ENCODE measurements at regions not wholly inside any gene's neighbourhood (a gene's known extent, or its start where the extent isn't known, plus 50 kb on each side); places are given as distances from the start of the nearest gene placed in this dataset.
"Not testable (repeated sequence)": the region's sequence is repeated elsewhere in the genome, so short reads cannot be mapped to it uniquely, and the experiment has no call there.

DNA sequence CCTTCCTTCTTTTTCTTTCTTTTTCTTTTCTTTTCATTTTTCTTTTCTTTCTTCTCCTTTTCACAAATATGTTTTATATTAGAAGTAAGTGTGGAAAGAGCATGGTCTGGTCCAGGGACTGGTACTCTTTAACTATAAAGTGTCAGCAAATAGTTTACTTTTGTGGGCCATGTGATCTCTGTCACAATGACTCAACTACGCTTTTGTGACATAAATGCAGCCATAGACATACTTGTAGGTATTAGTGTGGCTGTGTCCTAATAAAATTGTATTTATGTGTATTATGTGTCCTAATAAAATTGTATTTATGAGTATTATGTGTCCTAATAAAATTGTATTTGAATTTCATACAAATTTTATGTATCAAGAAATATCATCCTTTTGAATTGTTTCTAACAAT is 749.1 kb upstream of the ARPP21 start:
- no peak for DNase-seq

DNA sequence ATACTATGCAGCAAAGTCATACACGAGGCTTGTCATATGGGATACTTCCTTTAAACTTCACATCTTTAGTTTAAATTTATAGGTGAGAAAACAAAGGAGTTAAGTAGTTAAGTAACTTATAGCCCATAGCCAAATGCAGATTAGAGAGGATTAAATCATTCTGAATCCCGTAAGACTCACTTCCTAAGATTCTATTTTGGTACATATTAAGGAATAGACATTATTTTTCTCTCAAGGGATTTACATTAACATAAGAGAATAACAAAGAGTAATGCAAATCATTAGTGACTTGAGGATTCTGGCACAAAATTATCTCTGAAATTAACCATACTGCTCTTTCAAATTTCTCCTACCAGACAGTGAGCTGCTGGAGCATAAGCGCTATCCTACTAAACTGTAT is 747.4 kb upstream of the ARPP21 start:
- no peak for DNase-seq

DNA sequence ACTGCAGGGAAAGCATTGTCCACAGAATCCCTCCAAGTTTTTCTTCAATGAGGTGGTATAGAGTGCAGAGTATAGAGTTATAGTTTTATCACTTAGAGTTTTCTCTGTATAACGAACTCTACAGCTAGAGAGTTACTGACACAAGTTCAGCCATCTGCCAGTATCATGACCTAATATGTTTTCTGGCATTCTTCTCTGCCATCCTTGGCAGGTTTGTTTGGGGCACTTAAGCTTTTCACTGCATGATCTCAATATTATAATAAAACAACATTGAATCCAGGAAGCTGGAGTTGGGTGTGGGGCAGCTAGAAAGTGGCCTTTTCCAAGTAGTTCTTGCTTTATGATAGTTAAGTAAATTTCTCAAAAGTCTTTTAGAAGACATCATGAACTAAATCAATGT is 743.5 kb upstream of the ARPP21 start:
- DNase-seq = no peak

DNA sequence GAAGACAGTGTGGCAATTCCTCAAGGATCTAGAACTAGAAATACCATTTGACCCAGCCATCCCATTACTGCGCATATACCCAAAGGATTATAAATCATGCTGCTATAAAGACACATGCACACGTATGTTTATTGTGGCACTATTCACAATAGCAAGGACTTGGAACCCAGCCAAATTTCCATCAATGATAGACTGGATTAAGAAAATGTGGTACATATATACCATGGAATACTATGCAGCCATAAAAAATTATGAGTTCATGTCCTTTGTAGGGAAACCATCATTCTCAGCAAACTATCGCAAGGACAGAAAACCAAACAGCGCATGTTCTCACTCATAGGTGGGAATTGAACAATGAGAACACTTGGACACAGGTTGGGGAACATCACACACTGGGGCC is 729.6 kb upstream of the ARPP21 start:
- not testable (repeated sequence) for DNase-seq

DNA sequence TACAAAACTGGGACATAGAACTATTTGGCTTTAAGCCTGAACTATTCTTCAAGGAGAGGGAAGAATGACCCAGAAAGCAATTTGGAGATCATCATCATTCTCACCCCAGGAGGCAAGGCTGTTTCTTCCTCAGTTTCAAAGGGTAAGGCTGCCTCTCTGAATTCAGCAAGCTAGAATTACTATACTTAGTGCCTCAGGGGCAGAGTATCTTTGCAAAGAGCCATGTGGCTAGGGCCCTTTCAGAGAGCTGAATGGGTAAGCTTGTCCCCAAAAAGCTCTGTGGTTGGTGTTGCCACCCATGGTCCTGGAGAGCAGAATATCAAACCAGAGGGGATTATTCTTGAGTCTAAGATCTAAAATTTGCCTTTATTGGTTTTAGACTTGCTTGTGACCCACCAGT is 720.3 kb upstream of the ARPP21 start:
- DNase-seq = no peak

DNA sequence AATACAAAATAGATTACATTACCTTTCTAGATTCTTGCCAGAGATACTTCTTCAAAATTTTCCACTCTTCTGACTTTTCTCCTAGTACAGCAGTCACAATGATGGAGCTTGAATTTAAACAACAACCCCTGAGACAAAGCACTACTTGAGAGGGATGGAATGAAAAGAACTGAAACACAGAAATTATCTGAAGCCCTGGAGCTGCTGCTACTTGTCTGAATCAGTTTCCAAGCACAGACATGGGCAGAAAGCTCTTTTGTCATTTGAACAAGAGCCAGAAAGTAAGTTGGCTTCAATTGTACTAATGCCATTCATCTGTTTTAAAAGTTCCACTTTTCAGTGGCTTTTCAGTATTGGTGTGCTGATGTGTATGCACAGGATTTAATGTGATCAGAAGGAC is 718.5 kb upstream of the ARPP21 start:
- no peak for DNase-seq

DNA sequence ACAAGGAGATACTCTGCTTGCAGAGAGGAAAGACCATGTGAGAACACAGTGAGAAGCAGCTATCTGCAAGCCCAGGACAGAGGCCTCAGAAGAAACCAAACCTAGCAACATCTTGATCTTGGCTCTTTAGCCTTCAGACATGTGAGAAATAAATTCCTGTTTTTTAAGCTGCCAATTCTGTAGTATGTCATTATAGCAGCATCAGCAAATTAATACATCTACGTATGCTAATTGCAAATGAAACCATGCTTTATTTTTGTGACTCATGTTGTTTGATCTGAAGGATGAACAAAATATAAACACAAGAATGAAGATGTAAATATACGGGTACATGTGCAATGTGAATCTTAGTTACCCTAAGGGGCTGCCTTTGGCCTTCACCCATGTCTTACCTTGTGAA is 714.4 kb upstream of the ARPP21 start:
- no peak for DNase-seq

DNA sequence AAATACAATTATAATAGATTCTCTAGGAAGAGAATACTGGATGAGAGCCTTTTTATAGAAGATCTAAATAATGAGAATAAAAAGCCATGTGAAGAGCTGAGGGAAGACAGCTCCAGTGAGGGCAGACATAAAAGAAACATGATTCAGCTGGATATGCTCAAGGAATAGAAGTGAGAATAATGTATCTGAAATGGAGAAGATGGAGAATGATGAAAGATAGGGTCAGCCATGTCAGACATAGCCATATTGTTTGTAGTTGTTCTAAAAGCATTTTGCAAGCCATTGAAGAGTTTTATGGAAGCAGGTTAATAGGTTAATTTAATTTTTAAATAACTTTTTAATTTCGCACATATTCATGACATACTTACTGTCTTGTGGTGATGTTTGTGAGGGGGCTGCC is 713.5 kb upstream of the ARPP21 start:
- no peak for DNase-seq

DNA sequence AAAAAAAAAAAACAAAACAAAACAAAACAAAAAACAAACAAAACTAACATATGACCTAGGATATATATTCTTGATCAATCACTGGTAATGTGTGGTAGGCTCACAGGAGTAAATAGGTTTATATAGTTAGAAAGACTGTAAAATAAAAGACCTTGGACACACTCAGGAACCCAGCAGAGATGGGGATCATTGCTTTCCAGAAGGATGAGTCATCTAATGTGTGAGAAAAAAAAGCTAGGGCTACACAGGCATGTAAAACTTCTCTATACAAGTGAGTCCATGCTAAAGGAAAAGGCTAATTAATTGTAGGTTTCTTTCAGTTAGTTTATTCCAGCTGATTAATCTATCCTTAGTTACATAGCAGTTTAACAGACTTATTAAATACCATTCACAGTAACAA is 710.3 kb upstream of the ARPP21 start:
- DNase-seq = no peak

DNA sequence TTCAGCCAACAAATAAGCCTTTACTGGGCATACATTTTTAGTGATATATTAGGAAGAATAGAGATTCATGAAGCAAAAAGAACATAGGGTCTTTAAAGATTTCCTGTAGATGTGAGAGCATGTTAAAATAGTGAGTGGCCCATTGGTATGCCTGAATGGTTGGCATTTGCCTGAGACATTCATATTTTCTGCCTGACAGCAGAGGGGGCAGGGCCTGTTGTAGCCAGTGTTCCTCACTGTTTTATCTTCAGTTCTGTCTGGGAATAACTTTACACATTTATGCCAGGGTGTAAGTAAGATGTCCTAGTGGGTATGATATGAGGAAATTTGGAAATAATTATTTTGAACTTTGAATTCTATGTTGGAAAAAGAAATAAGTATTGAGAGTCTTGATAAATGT is 704.7 kb upstream of the ARPP21 start:
- DNase-seq = no peak

DNA sequence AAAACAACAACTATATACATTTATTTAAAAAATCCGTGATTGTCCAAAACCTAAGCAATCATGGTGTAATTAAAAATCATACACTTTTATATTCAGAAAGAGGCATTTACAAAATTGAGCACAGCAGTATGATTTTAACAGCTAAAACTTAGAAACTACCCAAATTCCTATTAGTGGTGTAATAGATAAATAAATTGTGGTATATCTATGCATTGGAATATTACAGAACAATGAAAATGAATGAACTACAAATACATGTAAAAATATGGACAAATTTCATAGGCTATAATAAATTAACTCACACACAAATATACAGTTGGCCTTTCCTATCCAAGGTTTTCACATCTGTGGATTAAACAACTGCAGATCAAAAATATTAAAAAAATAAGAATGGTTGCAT is 700.5 kb upstream of the ARPP21 start:
- DNase-seq = no peak

DNA sequence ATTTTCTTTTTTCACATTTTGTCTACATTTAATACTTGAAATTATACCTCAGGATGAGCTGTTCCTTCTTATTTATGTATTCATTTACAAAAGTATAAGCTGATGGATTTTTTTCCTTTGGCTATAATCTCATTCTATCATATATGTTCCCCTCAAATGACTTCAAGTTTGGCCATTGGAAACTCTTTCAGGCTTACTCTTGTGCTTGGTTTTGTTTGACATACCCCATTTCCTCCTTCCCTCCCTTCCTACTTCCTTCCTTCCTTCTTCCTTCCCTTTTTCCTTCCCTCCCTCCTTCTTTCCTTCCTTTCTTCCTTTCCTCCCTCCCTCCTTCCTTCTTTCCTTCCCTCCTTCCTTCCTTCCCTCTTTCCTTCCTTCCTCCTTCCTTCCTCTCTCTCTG is 697.1 kb upstream of the ARPP21 start:
- DNase-seq = no peak

DNA sequence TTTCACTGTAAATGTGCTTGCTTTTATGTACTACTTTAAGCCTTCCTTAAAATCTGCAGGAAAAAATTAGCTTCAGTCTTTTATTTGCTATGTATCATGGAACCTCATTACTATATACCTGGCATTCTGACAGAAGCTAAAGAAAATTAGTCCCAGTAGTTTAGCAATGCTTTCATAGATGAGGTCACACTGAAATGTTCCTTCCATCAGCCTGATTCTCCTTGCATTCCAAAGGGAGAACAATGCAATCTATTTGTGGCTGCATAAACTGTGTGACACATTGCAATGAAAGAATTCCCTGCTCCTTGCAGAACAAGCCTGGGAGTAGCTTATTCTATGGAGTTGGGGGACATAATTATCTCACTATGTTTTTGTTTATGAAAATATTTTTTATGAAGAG is 691.5 kb upstream of the ARPP21 start:
- DNase-seq = peak; percentile 83

DNA sequence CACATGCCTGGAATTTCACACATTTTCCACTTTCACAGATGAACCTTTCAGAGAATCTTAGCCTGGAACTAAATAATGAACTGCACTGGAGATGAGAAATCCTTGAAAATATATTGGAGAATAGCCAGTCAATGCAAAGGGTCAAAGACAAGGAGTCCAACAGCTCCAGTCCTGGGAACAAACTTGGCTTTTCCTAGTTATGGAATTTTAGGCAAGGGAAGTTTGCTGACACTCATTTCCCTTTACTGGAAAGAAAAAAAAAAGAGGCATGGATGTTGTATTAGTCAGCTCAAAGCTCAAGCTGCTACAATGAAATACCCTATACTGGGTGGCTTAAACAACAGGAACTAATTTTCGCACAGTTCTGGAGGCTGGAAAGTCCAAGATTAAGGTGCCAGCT is 690.8 kb upstream of the ARPP21 start:
- peak; percentile 21 for DNase-seq

DNA sequence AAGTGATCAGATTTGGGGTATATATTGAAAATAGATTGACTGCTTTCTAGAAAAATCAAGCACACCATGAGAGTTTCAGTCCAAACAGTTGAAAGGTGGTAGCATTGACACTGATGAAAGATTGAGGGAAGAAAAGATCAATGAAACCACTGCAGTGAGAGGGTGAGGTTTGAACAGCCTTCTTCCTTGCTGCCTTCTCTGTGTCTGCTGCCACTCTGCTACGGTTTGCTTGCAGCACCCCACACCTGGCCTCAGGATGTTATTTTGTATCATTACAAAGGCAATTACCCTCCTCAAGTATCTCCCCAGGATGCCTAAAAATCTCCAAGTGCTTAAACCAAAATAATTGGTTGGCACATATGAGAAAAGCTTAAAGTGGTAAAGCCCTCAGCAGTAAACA is 683.6 kb upstream of the ARPP21 start:
- no peak for DNase-seq

DNA sequence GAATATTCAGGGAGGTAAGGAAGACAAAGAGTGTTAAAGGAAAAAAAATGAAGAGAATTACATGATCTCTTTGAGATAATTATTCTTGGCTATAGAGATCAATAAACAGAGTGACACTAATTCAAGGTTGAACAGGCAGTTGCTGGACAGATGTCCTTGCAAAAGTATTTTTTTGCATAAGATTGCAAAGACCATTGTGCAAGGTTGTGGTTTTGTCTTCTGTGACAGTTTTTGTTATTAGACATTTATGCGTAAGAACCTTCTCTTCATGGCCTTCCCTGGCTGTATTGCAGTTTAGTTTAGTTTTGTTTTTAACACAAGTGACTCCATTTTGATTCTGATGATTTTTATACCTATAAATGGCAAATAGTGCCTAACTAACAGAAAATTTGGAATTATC is 682.8 kb upstream of the ARPP21 start:
- no peak for DNase-seq

DNA sequence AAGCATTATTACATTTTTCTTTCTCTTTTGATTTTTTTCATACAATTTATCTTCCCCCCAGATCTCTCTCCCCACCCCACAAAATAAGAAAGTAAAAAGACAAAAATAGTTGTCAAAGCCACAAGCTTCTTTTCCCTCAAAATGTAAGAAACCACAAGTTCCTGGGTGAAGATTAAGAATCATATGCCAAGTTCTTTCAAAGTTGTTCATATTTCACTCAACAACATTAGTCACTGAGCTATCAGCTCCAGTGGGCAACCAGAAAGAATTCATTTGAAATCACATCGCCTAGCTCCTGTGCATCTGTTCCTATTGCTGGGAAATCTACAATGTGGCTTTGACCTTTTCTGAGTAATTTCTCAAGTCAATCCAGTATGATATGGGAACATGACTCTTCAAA is 681.6 kb upstream of the ARPP21 start:
- DNase-seq = peak; percentile 71

DNA sequence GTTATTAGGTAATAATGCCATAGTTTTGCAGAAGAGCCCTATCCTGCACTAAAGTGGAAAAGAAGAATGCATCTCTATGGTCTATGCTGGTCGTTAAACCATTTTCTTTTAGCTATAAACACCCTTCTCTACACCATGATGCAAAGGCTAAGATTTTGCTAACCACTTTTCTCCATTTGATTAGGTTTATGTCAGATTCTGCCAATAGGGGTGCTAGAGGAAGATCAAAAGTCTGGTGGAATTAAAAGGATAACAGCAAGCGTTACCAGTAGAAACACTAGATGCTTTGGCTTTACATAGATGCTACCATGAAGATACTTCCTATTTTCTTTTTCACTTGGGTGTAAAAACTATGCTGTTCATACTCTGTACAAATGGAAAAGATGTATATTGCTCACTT is 669.8 kb upstream of the ARPP21 start:
- no peak for DNase-seq

DNA sequence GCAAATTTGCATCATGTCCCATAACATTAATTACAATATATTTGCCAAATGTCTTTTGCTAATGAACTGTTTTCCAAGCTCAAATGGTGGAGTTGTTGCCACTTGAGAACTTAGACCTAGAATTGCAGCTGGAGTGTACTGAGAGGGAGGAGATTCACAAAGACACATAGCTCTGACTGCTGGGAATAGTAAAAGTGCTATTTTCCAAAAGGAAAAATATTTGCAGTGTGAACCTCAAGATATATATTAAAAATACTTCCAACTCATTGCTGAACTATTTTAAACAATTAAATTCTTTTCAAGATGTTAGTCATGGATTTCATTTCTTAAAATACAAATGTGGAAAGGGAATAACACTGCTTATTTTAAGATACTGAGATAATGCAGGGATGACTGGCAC is 666.8 kb upstream of the ARPP21 start:
- DNase-seq = peak; percentile 1

DNA sequence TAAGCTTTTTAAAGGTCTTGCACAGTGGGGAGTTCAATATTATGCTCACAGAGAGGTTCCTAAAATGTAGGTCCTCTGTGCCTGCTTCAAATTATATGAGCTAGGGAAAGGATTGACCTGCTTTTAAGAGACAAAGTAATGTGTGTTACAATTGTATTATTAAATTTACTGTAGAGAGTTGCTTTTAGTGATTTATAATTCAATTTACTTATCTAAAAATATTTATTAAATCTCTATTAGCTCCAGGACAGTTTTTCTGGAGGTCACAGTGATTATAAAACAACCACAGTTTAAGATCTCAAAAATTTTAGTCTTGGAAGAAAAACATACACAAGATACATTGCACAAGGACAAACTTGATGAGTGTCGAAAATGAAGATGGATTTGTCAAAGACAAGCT is 665.7 kb upstream of the ARPP21 start:
- DNase-seq = no peak

DNA sequence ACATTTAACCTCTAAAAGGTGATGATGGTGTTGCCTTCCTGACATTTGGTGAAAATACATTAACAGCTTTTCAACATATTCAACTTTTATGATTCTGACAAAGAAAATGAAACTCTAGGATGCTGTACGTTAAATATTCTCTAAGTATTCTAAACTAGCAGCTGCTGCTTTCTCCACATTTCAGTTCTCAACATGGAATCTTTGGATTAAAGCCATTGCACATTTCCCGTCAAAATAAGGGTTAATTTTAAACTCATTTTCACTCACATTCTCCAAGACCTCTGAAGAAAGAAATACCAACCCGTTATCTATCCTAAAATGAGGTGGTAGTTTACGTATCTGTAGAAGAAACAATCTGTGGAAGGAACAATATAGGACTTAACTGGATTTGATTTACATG is 655.7 kb upstream of the ARPP21 start:
- DNase-seq = no peak

DNA sequence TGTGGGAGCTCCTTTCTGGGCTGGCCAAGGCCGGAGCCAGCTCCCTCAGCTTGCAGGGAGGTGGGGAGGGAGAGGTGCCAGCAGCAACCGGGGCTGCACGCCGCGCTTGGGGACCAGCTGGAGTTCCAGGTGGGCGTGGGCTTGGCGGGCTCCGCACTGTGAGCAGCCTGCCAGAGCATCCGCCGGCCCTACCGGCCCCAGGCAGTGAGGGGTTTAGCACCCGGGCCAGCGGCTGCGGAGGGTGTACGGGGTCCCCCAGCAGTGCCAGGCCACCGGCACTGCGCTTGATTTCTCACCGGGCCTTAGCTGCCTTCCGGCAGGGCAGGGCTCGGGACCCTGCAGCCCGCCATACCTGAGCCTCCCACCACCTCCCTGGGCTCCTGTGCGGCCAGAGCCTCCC is 651.0 kb upstream of the ARPP21 start:
- no peak for DNase-seq

DNA sequence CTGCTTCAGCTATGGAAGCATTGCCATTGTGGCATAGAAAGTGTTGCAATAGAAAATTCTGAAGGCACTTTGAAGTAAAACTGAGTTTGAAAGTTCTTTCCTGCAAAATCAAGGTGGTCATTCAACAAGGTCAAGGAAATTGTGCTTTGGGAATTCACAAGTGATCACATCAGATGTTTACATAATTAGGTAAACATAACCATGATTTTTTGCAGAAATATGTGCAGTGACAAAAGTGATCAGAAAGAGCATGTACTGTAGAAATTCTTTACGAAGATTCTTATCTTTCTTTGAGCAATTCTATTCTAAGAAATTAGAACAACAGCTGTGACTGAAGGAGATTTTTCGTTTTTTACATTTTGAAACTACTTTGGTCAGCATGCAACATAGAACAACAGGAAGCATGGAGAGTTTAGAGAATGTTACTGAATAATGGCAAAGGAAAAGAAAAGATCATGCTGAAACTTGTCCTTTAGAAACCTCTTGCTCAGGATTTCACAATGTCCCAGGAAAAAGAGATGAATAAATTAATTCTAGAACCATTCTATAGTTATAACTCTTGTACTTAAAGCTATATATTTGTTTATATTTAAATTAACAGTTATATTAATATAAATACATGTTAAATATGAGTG is 643.4 kb upstream of the ARPP21 start:
- no peak for DNase-seq

DNA sequence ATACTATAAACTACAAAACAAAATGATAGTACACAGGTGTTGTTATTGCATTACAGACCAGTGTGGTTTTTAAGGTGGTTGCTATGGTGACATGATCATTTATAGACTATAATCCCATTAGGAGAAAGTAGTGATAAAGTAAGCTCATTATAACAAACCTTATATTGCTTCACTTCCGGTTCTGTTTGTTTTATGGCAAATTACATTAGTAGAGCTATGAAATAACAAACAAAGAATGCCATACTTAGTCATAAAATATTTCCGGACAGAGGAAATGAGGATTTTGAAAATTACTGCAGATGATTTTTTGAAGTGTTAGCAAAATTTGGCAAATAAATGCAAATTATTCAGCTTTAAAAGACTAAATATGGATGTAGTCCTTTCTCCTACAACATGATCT is 640.4 kb upstream of the ARPP21 start:
- no peak for DNase-seq

DNA sequence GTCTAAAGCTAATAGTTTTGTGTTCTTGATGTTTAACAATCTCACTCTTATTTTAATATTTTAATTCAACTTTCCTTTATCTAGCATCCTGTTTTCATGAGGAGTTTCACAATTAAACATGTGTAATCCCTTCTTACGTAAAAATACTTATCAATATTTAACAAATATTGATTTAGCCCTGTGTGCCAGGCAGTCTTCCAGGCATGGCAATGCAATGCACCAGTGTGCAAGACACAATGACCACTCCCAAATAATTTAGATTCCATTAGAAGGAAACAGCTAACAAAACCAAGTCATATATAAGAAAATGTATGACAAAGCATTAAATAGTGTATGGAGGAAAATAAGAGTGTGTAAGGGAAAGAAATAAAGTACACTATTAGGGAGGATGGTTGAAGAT is 627.1 kb upstream of the ARPP21 start:
- no peak for DNase-seq

DNA sequence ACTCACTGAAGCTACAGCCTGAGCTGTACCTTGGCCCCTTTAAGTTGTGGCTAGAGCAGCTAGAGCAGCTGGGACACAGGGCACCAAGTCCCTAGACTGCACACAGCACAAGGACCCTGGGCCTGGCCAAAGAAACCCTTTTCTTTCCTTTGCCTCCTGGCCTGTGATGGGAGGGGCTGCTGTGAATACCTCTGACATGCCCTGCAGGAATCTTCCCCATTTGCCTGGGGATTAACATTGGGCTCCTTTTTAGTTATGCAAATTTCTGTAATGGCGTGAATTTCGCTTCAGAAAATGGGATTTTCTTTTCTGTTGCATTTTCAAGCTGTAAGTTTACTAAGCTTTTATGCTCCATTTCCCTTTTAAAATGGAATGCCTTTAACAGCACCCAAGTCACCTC is 611.2 kb upstream of the ARPP21 start:
- DNase-seq = no peak
